ENCODE measurements at regions not wholly inside any gene's neighbourhood (a gene's known extent, or its start where the extent isn't known, plus 50 kb on each side); places are given as distances from the start of the nearest gene placed in this dataset.

GRCh38 chr2:153386481-153386897 is 92.1 kb downstream of the RPRM start:
- TF ChIP-seq EZH2phosphoT487 (IDR thresholded peaks at IDR 0.05) = no peak
- no peak for TF ChIP-seq CTCF (IDR thresholded peaks at IDR 0.05)
- no peak for TF ChIP-seq EZH2 (IDR thresholded peaks at IDR 0.05)
- H3K9me3 ChIP-seq (ENCODE audit: low read depth) = no peaks in the 10 kb centered on the region
- no peak overlapping the region for H3K27ac Mint-ChIP-seq
- H3K4me3 Mint-ChIP-seq = no peak overlapping the region
- H3F3A ChIP-seq (ENCODE audit: low read depth) = no peaks in the 10 kb centered on the region
- DNase-seq (ENCODE audit: low spot score) = no peak
- H3K4me1 Mint-ChIP-seq = peaks cover 5% of the 10 kb centered on the region
- peaks cover 2% of the 10 kb centered on the region for H3K27me3 Mint-ChIP-seq (ENCODE audit: insufficient read depth, low read depth)
- no peaks in the 10 kb centered on the region for H3K36me3 Mint-ChIP-seq
- no peaks in the 10 kb centered on the region for H3K27me3 ChIP-seq
- no peak overlapping the region for H3K4me3 ChIP-seq
- H3K4me1 ChIP-seq = no peaks in the 10 kb centered on the region
- no peak overlapping the region for H2AFZ ChIP-seq (replicated peaks)
- H3K36me3 ChIP-seq = no peaks in the 10 kb centered on the region
- no peak overlapping the region for H3K9ac ChIP-seq
- no peaks in the 10 kb centered on the region for H3K79me2 ChIP-seq (ENCODE audit: low read depth)
- H3K9me3 Mint-ChIP-seq = no peaks in the 10 kb centered on the region
- H3K27ac ChIP-seq = no peak overlapping the region
- no peaks in the 10 kb centered on the region for H4K20me1 ChIP-seq (ENCODE audit: low read depth)
- no peak overlapping the region for H3K4me2 ChIP-seq

- no peaks in the 10 kb centered on the region for H3K79me2 ChIP-seq (ENCODE audit: low read depth)
- no peaks in the 10 kb centered on the region for H3F3A ChIP-seq (ENCODE audit: low read depth)
- no peak overlapping the region for H3K27ac Mint-ChIP-seq
- H3K4me1 ChIP-seq = no peaks in the 10 kb centered on the region
- no peaks in the 10 kb centered on the region for H3K36me3 Mint-ChIP-seq
- H2AFZ ChIP-seq (replicated peaks) = no peak overlapping the region
- H3K27me3 ChIP-seq = no peaks in the 10 kb centered on the region
- no peak overlapping the region for H3K27ac ChIP-seq
- DNase-seq (ENCODE audit: low spot score) = no peak
- H3K27me3 Mint-ChIP-seq (ENCODE audit: insufficient read depth, low read depth) = no peaks in the 10 kb centered on the region
- no peak overlapping the region for H3K9ac ChIP-seq
- no peaks in the 10 kb centered on the region for H3K9me3 Mint-ChIP-seq
- TF ChIP-seq EZH2phosphoT487 (IDR thresholded peaks at IDR 0.05) (no peak), CTCF (IDR thresholded peaks at IDR 0.05) (no peak), EZH2 (IDR thresholded peaks at IDR 0.05) (no peak)
- no peaks in the 10 kb centered on the region for H3K36me3 ChIP-seq
- no peaks in the 10 kb centered on the region for H3K9me3 ChIP-seq (ENCODE audit: low read depth)
- no peak overlapping the region for H3K4me3 Mint-ChIP-seq
- no peak overlapping the region for H3K4me2 ChIP-seq
- no peaks in the 10 kb centered on the region for H4K20me1 ChIP-seq (ENCODE audit: low read depth)
- H3K4me3 ChIP-seq = no peak overlapping the region
- H3K4me1 Mint-ChIP-seq = no peaks in the 10 kb centered on the region
These were observed 104.9 kb downstream of the RPRM start for GRCh38 chr2:153373510-153374279.

GRCh38 chr2:153360239-153360638 is 118.3 kb downstream of the RPRM start:
- DNase-seq (ENCODE audit: low spot score) = peak; percentile 69
- H3K9me3 Mint-ChIP-seq = peaks cover 5% of the 10 kb centered on the region
- no peak overlapping the region for H3K4me3 Mint-ChIP-seq
- H3K9ac ChIP-seq = no peak overlapping the region
- H3K27ac Mint-ChIP-seq = no peak overlapping the region
- no peaks in the 10 kb centered on the region for H3K9me3 ChIP-seq (ENCODE audit: low read depth)
- H3K4me2 ChIP-seq = peak overlapping the region; percentile 45
- H3K36me3 ChIP-seq = no peaks in the 10 kb centered on the region
- TF ChIP-seq CTCF (IDR thresholded peaks at IDR 0.05) (no peak), EZH2phosphoT487 (IDR thresholded peaks at IDR 0.05) (no peak), EZH2 (IDR thresholded peaks at IDR 0.05) (no peak)
- H3K4me3 ChIP-seq = no peak overlapping the region
- no peaks in the 10 kb centered on the region for H3K27me3 ChIP-seq
- no peaks in the 10 kb centered on the region for H3K36me3 Mint-ChIP-seq
- H3K4me1 Mint-ChIP-seq = peaks cover 6% of the 10 kb centered on the region
- no peaks in the 10 kb centered on the region for H4K20me1 ChIP-seq (ENCODE audit: low read depth)
- H3K79me2 ChIP-seq (ENCODE audit: low read depth) = no peaks in the 10 kb centered on the region
- no peak overlapping the region for H3K27ac ChIP-seq
- H3K27me3 Mint-ChIP-seq (ENCODE audit: insufficient read depth, low read depth) = peaks cover 3% of the 10 kb centered on the region
- peaks cover 6% of the 10 kb centered on the region for H3K4me1 ChIP-seq
- peak overlapping the region; percentile 76 for H2AFZ ChIP-seq (replicated peaks)
- no peaks in the 10 kb centered on the region for H3F3A ChIP-seq (ENCODE audit: low read depth)
